Stimulated activated CD8-positive, alpha-beta memory T cell treated with anti-CD3 and anti-CD28 coated beads, Interleukin-4, amount 100 ng/mL, for 24 hours (primary cell): ENCODE measurements at regions not wholly inside any gene's neighbourhood (a gene's known extent, or its start where the extent isn't known, plus 50 kb on each side); places are given as distances from the start of the nearest gene placed in this dataset.
"Not testable (repeated sequence)": the region's sequence is repeated elsewhere in the genome, so short reads cannot be mapped to it uniquely, and the experiment has no call there.

Experiments used
- DNase-seq: peaks from one replicate; pipeline ENCODE4 v3.0.0-alpha.2; 2020; ENCODE audit warnings: low read depth

DNA sequence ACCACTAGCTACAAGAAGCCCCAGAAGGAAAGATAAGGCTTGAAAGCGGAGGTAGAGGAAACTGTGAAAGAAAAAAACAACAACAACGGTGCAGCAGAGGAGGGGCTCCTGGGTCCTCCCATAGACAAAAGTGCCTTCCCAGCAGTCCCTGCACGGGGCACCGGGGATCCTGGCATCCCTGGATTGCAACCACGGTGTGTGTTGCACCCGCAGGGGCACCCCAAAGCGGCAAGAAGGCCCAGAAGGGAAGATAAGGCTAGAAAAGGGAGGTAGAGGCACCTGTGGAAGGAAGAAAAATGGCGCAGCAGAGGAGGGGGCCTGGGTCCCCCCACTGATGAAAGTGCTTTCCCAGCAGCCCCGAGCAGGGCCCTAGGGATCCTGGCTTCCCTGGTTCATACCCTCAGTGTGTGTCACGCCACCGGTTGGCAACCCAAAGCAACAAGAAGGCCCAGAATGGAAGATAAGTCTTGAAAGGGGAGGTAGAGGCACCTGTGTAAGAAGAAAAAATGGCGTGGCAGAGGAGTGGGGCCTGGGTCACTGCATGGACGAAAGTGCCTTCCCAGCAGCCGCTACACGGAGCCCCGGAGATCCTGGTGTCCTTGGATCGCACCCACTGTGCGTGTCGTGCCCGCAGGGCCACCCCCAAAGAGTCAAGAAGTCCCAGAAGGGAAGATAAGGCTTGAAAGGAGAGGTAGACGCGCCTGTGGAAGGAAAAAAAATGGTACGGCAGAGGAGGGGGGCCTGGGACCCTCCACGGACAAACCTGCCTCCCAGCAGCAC lies 281.0 kb downstream of the ALG10 start:
- no peak for DNase-seq

DNA sequence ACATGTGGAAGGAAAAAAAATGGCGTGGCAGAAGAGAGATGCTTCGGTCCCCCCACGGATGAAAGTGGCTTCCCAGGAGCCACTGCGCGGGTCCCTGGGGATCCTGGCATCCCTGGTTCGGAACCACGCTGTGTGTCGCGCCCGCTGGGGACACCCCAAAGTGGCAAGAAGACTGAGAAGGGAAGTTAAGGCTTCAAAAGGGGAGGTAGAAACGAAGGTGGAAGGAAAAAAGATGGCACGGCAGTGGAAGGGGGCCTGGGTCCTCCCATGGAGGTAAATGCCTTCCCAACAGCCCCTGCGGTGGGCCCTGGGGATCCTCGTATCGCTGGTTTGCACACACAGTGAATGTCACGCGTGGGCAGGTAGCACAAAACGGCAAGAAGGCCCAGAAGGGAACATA lies 281.7 kb downstream of the ALG10 start:
- no peak for DNase-seq

DNA sequence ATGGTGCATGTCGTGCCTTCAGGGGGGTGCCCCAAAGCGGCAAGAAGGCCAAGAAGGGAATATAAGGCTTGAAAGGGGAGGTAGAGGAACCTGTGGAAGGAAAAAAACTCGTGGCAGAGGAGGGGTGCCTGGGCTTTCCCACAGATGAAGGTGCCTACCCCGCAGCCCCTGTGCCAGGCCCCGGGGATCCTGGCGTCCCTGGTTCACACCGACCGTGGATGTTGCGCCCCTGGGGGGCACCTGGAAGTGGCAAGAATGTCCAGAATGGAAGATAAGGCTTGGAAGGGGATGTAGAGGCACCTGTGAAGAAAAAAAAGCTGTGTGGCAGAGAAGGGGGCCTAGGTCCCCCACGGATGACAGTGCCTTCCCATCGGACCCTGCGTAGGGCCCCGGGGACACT lies 282.2 kb downstream of the ALG10 start:
- DNase-seq = no peak

GRCh38 chr12:34305176-34305575 lies 282.9 kb downstream of the ALG10 start:
- no peak for DNase-seq

GRCh38 chr12:34306133-34306830 lies 284.0 kb downstream of the ALG10 start:
- DNase-seq = no peak

- not testable (repeated sequence) for DNase-seq
Measured at GRCh38 chr12:34309806-34310804, 287.8 kb downstream of the ALG10 start.

GRCh38 chr12:34311337-34311736 lies 289.0 kb downstream of the ALG10 start:
- no peak for DNase-seq

DNA sequence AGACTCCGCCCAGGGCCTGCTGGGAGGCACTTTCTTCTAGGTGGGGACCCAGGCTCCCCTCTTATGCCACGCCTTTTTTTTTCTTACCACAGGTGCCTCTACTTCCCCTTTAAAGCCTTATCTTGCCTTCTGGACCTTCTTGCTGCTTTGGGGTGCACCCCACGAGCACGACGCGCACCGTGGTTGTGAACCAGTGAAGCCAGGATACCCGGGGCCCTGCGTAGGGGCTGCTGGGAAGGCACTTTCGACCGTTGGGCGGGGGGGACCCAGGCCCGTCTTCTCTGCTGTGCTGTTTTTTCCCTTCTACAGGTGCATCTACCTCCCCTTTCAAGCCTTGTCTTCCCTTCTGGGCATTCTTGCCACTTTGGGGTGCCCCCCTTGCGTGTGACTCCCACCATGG lies 305.4 kb downstream of the ALG10 start:
- no peak for DNase-seq

DNA sequence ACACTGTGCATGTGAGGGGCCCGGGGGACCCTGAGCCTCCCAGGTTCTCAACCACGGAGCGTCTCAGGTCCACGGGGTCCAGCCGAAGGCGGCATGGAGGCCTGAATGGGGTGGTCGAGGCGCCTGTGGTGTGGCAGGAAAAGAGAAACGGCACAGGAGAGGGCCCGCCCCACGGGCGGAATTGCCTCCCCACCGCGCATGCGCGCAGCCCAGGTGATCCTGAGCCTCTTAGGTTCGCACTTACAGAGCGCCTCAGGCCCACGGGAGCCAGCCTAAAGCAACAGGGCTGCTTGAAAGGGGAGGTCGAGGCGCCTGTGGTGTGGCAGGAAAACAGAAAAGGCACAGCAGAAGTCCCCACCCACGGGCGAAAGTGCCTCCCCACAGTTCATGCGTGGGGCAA lies 311.0 kb downstream of the ALG10 start:
- no peak for DNase-seq

GRCh38 chr12:34334538-34334937 lies 312.2 kb downstream of the ALG10 start:
- no peak for DNase-seq

DNA sequence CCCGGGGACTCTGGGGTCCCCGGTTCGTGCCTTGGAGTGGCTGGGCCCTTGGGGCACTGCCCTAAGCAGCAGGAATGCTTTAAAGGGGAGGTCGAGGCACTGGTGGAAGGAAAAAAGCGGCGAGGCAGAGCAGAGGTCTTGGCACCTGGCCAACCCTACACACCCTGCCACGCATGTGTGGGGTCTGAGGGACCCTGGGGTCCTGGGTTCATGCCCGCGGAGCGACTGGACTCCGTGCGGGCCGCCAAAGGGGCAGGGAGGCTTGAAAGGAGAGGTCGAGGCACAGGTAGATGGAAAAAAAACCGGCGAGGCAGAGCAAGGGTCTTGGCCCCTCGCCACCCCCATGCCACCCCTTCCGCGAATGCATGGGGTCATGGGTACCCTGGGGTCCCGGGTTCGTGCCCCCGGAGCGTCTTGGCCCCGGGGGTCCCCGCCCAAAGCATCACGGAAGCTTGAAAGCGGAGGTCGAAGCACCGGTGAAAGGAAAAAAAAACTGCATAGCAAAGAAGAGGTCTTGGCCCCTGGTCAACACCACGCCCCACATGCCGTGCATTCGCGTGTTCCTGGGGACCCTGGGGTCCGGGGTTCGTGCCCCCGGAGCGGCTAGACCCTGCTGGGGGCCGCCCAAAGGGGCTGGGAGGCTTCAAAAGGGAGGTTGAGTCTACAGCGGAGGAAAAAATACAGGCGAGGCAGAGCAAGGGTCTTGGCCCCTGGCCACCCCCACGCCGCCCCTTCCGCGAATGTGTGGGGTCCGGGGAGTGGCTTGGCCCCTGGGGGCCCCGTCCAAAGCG lies 312.9 kb downstream of the ALG10 start:
- no peak for DNase-seq

- DNase-seq = no peak
Measured at GRCh38 chr12:34335819-34336262, 313.5 kb downstream of the ALG10 start.

GRCh38 chr12:34336619-34337465 lies 314.5 kb downstream of the ALG10 start:
- DNase-seq = no peak

- DNase-seq = no peak
Measured at GRCh38 chr12:34338751-34339150, 316.5 kb downstream of the ALG10 start.

DNA sequence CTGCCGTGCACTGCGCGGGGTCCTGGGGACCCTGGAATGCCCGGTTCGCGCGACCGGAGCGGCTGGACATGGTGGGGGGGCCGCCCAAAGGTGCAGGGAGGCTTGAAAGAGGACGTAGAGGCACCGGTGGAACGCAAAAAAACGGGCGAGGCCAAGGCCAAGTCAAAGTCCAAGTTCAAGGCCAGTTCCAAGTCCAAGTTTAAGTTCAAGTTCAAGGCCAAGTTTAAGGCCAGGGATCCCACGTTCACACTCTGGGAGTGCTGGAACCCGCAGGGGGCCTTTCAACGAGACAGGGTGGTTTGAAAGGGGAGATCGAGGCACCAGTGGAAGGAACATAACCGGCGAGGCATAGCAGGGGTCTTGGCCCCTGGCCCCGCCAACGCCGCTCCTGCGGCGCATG lies 317.6 kb downstream of the ALG10 start:
- DNase-seq = no peak

GRCh38 chr12:34340534-34341361 lies 318.5 kb downstream of the ALG10 start:
- no peak for DNase-seq

GRCh38 chr12:34341362-34341733 lies 319.1 kb downstream of the ALG10 start:
- DNase-seq = no peak

DNA sequence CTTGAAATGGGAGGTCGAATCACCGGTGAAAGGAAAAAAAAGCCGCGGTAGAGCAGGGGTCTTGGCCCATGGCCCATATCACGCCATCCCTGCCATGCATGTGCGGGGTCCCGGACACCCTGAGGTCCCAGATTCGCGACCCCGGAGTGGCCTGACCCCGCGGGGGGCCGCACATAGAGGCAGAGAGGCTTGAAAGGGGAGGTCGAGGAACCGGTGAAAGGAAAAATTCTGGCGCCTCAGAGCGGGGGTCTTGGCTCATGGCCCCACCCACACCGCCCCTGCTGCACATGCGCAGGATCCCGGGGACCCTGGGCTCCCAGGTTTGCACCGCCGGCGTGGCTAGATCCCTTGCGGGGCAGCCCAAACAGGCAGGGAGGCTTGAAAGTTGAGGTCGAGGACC lies 319.8 kb downstream of the ALG10 start:
- DNase-seq = no peak

GRCh38 chr12:34343345-34343744 lies 321.0 kb downstream of the ALG10 start:
- no peak for DNase-seq

DNA sequence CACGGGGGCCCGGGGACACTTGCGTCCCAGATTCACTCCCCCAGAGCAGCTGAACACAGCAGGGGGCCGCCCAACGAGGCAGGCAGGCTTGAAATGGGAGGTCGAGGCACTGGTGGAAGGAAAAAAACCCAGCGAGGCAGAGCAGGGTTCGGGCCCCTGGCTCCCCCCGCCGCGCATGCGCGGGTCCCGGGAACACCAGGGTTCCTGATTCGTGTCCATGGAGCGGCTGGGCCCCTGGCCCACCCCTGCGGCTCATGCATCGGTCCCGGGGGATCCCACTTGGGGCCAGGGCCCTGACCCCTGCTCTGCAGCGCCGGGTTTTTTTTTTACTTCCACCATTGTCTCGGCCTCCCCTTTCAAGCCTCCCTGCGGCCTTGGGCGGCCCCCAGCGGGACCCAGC lies 321.5 kb downstream of the ALG10 start:
- no peak for DNase-seq
